GM12865 (cell line): ENCODE measurements at regions not wholly inside any gene's neighbourhood (a gene's known extent, or its start where the extent isn't known, plus 50 kb on each side); places are given as distances from the start of the nearest gene placed in this dataset.

Source experiments
- DNase-seq: peaks from one replicate; pipeline ENCODE4 v3.0.0; 2010; ENCODE audit warnings: low read depth
- H3K4me3 ChIP-seq: 2 replicates; pipeline ENCODE4 v1.5.1; 2011; ENCODE audit warnings: mild to moderate bottlenecking, low read depth, low read length, control low read depth
- TF ChIP-seq, protein P1 (sequence below): IDR thresholded peaks from 2 replicates; pipeline ENCODE4 v1.5.1; 2011; ENCODE audit warnings: low read length, control low read depth, low read depth, inconsistent platforms; ENCODE audit not compliant: insufficient read depth; ENCODE audit errors: missing control alignments

- DNase-seq, result no peak
- H3K4me3 ChIP-seq, result no peak overlapping the region
- TF ChIP-seq, protein P1, sequence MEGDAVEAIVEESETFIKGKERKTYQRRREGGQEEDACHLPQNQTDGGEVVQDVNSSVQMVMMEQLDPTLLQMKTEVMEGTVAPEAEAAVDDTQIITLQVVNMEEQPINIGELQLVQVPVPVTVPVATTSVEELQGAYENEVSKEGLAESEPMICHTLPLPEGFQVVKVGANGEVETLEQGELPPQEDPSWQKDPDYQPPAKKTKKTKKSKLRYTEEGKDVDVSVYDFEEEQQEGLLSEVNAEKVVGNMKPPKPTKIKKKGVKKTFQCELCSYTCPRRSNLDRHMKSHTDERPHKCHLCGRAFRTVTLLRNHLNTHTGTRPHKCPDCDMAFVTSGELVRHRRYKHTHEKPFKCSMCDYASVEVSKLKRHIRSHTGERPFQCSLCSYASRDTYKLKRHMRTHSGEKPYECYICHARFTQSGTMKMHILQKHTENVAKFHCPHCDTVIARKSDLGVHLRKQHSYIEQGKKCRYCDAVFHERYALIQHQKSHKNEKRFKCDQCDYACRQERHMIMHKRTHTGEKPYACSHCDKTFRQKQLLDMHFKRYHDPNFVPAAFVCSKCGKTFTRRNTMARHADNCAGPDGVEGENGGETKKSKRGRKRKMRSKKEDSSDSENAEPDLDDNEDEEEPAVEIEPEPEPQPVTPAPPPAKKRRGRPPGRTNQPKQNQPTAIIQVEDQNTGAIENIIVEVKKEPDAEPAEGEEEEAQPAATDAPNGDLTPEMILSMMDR, result no peak
Measured at GRCh38 chr2:150767991-150768746, 280.7 kb upstream of the RND3 start.

DNA sequence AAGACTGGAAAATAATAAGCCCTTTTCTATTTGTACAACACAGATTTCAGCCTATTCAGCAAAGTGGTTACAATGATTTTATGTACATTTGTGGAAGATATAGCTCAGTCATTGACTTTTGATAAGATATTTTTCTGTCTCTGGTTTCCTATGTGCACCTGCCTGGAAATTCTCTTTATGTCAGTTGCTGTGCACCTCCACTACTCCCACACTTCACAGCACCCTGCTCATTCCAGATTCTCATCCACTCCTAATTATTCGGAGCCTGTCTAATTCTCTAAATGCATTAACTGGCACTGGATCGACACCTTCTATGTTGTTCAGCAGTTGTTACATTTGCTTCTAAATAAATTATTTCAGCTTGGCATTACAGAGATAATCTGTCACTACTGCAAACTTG, 275.1 kb upstream of the RND3 start:
- DNase-seq, result no peak
- TF ChIP-seq, protein P1, result no peak
- H3K4me3 ChIP-seq, result no peak overlapping the region

DNA sequence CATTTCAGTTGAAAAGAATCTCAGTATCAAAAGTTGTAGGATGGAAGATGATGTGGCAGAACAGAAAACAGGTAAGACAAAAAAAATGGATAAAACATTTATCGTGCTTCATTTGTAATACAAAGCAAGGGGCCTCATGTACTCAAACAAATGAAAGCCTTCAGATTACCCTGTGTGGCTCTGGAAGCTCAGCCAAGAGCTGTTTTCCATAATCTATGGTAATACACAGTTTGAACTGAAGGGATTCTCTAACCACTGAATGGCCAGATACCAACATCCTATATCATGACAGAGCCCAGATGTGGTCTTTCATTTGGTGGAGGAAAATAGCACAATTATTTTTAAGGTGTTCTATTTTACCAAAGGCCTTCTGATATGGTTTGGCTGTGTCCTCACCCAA, 272.1 kb upstream of the RND3 start:
- H3K4me3 ChIP-seq, result no peak overlapping the region
- no peak for DNase-seq
- TF ChIP-seq, protein P1, result no peak

DNA sequence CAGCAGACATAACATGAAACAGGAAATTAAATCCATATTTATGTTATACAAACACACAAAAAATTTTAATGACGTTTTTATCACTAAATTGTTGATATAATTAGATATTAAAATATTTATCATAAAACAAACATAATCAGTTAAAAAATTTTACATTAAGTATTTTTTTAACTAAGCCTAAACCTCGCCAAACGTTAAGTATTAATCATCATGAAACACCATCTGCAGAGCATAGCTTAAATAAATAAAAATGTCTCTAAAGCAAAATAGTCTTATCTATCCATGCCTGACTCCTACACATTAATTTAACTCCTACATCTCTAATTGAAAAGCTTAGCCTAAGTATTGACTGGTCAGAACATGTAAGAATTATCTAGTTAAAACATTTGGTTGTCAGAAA, 271.6 kb upstream of the RND3 start:
- no peak overlapping the region for H3K4me3 ChIP-seq
- DNase-seq, result no peak
- TF ChIP-seq, protein P1, result no peak

GRCh38 chr2:150752229-150752628, 264.8 kb upstream of the RND3 start:
- TF ChIP-seq, protein P1, result no peak
- H3K4me3 ChIP-seq, result no peak overlapping the region
- DNase-seq, result no peak

- TF ChIP-seq, protein P1, result no peak
- H3K4me3 ChIP-seq, result no peak overlapping the region
- DNase-seq, result no peak
Measured at GRCh38 chr2:150750720-150751119, 263.3 kb upstream of the RND3 start.

DNA sequence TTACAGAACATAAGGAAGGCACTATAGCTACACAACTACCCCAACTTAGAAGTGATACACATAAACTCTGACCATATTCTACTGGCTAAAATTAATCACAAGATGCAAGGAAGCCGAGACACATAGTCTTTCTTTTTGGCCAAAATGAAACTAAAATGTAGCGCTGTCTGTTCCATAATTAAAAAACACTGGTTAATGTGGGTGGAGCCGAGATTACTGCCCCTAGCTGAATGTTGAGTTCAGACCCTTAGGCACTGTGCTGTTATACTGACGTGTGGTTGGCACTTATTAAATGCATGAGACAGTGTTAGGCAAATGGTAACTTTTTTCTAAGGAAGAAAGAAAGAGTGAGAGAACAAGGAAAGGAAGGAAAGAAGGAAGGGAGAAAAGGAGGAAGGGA, 254.6 kb upstream of the RND3 start:
- DNase-seq, result no peak
- no peak overlapping the region for H3K4me3 ChIP-seq
- TF ChIP-seq, protein P1, result no peak
